HG03159 (cell line): ENCODE measurements at regions not wholly inside any gene's neighbourhood (a gene's known extent, or its start where the extent isn't known, plus 50 kb on each side); places are given as distances from the start of the nearest gene placed in this dataset.
"Not testable (repeated sequence)": the region's sequence is repeated elsewhere in the genome, so short reads cannot be mapped to it uniquely, and the experiment has no call there.

Experiments
- ATAC-seq: cut with Tn5 transposase; IDR thresholded peaks from one replicate; pipeline ENCODE4 v1.9.1; 2021; ENCODE audit warnings: mild to moderate bottlenecking, moderate library complexity; ENCODE audit not compliant: unreplicated experiment

DNA sequence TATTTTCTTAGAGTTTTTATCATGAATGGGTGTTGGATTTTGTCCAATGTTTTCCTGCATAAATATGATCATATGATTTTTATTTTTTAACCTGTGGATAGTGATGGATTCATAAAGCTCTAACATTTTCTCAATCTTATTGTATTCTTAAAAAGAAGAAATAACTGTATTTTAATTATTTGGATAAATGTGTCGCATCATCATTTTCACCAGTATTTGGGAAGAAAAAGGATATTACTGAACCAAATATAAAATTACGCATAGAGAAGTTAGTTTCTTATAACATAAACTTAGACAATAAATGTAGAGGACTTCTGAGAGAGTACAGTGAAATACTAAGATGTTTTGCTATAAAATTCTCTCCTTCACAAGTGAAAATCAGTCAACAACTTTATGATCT is 126.0 kb upstream of the CHST9 start:
- ATAC-seq: no peak

- no peak for ATAC-seq
These were observed 116.7 kb upstream of the CHST9 start for GRCh38 chr18:27301615-27302378.

- no peak for ATAC-seq
These were observed 113.2 kb upstream of the CHST9 start for GRCh38 chr18:27298214-27298804.

DNA sequence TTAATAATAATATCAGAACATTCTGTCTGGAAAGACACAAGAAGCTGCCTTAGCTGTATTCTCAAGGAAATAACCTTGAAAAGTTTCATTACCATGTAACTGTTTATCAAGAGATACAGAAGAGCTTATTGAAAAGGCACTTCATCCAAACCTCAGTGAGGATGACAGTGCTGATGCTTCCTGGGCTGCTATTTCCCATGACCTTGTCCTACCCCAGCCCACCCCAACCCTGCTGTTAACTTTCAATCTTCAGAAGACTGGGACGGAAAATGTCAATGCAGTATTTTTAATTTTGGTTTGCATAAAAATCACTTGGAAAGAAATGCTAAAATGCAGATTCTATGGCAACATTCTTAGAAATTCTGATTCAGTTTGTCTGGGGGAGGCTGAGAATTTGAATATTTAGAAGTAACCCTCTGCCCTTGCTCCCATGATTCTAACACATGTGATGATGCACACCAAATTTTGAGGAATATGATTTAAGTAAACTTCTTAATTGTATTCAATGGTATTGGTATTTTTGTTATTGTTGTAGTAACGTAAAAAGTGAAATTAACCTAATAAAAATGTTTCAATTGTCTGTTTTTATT is 101.0 kb upstream of the CHST9 start:
- ATAC-seq: not testable (repeated sequence)

DNA sequence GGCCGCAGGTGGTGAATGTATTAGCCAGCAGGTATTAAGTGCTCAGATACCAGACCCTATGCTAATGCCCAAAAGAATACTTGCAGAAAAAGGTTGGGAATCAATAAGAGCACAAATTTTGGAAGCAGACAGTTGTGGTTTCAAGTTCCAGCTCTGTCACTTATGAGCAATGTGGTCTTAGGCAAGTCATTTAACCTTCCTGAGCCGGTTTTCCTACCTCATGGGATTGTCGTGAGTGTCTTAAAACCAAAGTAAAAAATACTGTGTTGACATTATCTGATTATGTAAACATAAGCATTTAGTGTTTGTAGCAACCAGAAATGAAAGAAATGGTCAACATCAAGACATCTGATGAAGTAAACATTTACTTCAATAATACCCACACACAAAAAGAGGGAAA is 93.0 kb upstream of the CHST9 start:
- no peak for ATAC-seq

DNA sequence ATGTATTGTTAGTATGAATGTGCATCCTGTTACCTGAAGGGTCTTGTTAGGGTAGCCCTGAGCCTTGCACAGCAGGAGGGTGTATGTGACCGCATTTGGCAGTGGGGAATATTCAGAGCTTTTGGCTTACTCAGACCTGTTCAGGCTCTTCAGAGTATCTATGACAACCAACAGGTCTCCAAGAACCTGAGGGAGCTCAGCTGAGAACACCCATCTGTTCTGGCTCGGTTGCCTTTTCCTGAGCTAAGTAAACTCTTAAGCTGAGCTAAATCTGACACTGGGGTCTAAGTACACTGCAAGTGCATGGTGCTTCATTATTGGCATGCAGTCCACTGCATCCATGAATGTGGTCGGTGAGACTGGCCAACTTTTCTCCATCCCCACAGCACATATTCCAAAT is 92.4 kb upstream of the CHST9 start:
- ATAC-seq: no peak

DNA sequence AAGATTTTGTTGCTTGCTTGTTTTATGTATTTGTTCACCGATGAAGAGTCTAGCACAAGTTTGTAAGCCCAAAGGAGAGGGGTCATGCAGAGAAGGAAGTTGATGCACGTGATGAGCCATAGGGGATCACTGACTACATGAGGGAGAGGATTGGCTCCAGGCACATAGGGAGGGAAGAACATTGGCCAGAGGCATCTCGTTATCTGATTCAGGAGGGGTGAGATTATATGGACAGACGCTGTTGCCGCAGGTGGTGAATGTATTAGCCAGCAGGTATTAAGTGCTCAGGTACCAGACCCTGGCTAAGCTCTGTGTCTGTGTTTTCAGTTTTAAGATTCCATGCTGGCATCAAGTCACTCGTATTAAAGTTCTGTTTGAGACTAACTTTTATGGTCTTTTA is 91.8 kb upstream of the CHST9 start:
- no peak for ATAC-seq

DNA sequence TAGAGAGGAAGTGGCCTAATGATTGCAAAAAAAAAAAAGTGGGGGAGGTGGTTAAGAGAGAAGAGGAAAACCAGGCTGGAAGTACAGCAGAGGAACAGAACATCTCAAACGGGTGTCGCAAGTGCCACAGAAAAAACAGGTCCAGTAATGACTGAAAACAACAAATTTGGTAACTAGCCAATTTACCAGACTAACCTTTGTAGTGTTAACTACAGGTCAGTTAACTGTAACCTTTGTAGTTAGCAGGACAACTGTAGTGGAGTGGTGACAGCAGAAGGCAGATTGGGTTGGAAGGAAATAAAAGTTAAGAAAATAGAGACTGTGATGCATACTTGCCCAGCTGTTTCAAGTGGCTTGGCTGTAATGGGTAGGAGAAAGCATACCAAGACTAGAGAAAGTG is 91.4 kb upstream of the CHST9 start:
- no peak for ATAC-seq

- no peak for ATAC-seq
These were observed 89.8 kb upstream of the CHST9 start for GRCh38 chr18:27274901-27275300.

- no peak for ATAC-seq
These were observed 85.4 kb upstream of the CHST9 start for GRCh38 chr18:27270508-27270907.

DNA sequence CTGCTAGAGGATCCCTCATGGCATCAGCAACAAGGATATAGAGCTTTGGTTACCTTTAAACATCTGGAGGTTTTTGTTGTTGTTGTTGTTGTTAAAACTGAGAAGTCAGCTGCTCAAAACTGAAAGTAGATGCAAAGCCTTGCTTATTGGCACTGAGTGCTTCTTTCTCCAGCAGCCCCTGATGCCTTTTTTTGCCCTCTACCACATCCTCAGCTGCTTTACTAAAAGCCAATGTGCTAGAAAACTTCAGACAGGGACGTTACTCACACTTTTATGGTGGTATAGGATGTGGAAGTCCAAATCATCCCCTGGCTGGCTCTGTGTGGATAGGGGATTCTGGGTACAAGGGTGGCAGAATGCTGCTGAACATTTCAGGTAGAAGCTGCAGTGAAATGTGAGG is 78.3 kb upstream of the CHST9 start:
- ATAC-seq: no peak

- ATAC-seq: no peak
These were observed 76.9 kb upstream of the CHST9 start for GRCh38 chr18:27261769-27262549.

DNA sequence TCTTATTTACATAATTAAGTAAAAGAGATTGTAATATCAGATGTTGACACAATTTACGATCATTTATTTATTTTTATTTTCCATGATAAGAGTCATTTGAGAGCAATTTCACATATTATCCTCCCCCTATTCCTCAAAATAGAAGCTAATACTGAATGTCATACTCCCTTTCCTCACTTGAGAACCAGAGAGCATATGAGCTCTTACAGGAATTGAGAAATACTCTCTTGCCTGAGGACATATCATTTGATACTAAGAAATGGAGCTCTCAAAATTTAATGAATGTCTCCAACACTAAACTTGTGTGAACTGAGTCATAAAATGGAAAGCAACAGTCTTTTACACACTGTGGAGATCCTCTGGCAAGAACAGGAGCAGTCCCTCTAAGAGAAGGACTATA is 68.5 kb upstream of the CHST9 start:
- ATAC-seq: no peak

GRCh38 chr18:27250471-27250870 is 65.4 kb upstream of the CHST9 start:
- ATAC-seq: no peak

DNA sequence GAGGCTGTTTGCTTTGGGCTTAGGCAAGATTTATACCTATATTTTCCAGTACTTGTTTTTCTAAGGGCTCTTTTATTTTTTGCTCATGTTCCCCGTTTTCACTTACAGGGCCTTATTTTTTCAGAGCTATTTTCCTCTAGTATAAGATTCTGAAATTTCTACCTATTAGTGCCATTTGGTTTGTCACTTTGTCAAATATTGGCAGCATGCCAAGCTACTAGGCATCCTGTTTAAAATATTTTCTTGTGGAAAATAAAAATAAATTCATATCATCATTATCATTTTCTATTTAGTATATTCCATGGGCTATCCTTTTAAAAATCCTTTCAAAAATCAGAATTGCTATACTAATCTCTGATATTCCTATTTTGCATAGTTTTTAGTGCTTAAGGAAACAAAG is 64.8 kb upstream of the CHST9 start:
- no peak for ATAC-seq

GRCh38 chr18:27244259-27244658 is 59.2 kb upstream of the CHST9 start:
- ATAC-seq: no peak

GRCh38 chr18:27242392-27243047 is 57.4 kb upstream of the CHST9 start:
- ATAC-seq: no peak

DNA sequence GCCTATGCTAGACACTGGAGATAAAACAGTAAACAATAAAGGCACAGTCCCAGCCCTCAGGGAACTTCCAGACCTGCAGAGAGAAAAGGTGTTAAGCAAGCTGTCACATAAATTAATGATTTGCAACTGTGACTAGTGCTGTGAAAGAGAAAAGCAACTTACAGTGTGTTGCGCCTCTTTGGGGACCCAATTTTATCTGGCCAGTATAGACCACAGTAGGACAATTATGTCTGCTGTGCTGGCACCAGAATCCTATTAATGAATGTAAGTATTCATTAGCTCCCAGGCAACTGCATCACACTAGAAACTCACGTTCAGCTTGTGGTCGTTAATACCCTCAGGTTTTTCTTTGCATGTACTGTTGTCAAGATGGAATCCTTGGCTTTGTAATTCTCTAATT is 55.3 kb upstream of the CHST9 start:
- ATAC-seq: no peak

DNA sequence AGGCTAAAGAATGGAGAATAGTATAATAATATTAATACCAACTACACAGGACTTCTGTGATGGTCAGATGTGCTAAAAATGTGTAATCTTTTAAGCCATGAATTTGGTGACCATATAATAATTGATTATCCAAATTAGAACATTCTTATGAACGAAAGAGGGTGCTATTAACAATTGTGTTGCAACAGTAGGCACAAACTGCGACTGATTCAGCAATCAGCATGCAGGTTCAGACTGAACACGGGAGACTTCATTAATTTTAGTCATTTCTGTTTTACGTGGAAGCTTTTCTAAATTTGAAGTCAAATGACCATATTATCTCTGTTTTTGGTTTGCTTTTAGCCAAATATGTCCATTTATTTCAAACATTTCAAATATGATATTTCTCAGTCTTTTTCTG is 54.6 kb upstream of the CHST9 start:
- no peak for ATAC-seq

DNA sequence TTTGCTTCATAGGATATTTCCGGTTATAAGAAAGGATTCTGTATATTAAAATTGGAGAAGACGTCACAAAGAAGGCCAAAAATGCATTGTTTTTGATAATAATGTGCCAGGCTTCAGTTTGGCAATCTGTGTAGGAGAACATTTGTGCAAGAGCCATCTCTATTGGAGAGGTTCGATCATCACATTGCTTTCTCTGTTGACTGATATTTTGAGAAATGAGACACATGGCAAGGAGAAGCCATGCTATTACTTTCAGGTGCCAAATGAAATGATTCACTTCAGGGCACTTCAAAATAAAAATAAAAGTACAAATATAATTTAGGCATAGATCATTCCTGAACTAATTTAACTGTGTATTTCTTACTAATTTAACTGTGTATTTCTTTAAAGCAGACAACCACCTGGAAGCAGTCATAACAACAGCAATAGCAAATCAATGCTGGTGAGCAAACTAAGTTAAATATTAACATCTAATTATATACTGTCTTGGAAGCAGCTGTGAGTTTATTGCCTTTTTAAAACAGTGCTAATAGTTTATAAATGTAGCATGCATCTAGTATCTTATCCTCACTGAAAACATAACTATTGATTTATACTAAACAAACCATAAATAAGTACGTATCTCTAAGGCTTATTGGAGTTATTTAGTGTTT is 50.2 kb upstream of the CHST9 start:
- no peak for ATAC-seq
